ENCODE measurements at regions not wholly inside any gene's neighbourhood (a gene's known extent, or its start where the extent isn't known, plus 50 kb on each side); places are given as distances from the start of the nearest gene placed in this dataset.

DNA sequence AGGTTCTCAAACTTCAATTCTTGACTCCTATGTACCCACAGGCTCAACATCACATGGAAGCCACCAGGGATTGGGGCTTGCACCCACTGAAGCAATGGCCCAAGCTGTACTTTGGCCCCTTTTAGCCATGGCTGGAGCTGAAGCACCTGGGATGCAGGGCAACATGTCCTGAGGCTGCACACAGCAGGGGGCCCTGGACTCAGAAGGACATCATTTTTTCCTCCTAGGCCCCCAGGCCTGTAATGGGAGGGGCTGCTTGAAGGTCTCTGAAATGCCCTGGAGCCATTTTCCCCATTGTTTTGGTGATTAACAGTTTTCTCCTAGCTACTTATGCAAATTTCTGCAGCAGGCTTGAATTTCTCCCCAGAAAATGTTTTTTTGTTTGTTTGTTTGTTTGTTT, 465.1 kb upstream of the PCDH10 start:
- TF ChIP-seq, protein P1, sequence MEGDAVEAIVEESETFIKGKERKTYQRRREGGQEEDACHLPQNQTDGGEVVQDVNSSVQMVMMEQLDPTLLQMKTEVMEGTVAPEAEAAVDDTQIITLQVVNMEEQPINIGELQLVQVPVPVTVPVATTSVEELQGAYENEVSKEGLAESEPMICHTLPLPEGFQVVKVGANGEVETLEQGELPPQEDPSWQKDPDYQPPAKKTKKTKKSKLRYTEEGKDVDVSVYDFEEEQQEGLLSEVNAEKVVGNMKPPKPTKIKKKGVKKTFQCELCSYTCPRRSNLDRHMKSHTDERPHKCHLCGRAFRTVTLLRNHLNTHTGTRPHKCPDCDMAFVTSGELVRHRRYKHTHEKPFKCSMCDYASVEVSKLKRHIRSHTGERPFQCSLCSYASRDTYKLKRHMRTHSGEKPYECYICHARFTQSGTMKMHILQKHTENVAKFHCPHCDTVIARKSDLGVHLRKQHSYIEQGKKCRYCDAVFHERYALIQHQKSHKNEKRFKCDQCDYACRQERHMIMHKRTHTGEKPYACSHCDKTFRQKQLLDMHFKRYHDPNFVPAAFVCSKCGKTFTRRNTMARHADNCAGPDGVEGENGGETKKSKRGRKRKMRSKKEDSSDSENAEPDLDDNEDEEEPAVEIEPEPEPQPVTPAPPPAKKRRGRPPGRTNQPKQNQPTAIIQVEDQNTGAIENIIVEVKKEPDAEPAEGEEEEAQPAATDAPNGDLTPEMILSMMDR (IDR thresholded peaks at IDR 0.05): no peak
- TF ChIP-seq POLR2A (IDR thresholded peaks at IDR 0.05): no peak

Measured in Peyer's patch (tissue), 4 donors.